GM03348 (cell line): ENCODE measurements at regions not wholly inside any gene's neighbourhood (a gene's known extent, or its start where the extent isn't known, plus 50 kb on each side); places are given as distances from the start of the nearest gene placed in this dataset.

Source experiments
- DNase-seq: peaks from one replicate; pipeline ENCODE4 v3.0.0; 2012; ENCODE audit warnings: low spot score

GRCh38 chrX:68927178-68927577 lies 98.4 kb downstream of the EFNB1 start:
- DNase-seq: no peak

- DNase-seq: no peak
Observed at GRCh38 chrX:68923147-68923546, 94.3 kb downstream of the EFNB1 start.

DNA sequence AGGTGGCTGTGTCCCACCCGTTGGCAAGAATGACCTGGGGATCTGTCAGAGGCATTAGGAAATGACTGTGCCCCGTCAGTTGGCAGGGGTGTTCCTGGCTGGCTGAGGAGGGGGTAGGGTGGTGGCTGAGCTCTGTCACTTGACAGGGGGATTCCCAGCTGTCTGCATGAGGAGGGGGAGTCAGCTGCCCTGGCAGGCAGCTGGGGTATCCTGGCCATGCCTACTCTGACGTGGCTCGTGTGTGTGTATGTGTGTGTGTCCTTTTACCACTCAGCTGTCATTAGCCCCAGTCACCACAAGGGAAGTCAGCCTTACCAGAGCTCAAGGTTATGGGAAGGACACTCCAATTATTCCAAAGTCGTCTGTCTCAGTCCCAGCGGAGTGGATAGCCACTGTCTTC lies 93.2 kb downstream of the EFNB1 start:
- no peak for DNase-seq

- no peak for DNase-seq
Observed at GRCh38 chrX:68920561-68920960, 91.7 kb downstream of the EFNB1 start.

DNA sequence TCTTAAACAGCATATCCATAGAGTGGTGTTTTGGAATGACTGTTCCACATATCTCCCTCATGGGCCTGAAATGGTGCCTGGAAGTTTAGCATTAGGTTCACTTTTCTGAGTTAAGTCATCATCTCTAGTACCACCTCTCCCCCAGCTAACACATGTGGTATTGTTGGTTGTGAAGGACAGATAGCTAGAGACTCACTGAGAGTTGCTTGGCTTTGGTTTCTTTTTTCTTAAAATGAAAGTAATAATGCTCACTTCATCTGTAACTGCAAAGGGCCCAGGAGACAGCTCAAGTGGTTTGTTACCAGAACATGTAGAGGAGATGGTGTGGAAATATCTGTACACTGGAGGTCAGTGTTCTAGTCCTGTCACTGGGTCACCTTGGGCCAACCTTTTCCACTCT lies 90.9 kb downstream of the EFNB1 start:
- DNase-seq: no peak

DNA sequence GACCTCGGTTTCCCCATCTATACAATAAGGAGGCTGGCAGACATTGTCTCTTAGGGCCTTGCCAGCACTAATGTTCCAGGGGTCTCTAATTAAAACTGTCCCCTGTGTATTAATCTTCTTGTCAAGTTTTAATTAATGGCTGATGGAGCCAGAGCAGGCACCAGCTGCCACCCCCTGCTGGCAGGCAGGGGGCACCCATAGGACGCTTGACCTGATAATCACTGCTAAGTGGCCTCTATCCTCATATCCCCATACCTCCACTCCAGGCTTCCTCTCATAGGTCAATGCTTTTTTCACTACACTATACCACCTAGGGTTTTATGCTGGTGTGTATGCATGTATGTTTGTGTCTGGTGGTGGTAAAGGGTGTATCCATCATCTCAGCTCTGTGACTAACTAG lies 89.4 kb downstream of the EFNB1 start:
- no peak for DNase-seq

- no peak for DNase-seq
Observed at GRCh38 chrX:68917799-68918198, 89.0 kb downstream of the EFNB1 start.

- no peak for DNase-seq
Observed at GRCh38 chrX:68916891-68917290, 88.1 kb downstream of the EFNB1 start.

GRCh38 chrX:68915778-68916177 lies 87.0 kb downstream of the EFNB1 start:
- no peak for DNase-seq

DNA sequence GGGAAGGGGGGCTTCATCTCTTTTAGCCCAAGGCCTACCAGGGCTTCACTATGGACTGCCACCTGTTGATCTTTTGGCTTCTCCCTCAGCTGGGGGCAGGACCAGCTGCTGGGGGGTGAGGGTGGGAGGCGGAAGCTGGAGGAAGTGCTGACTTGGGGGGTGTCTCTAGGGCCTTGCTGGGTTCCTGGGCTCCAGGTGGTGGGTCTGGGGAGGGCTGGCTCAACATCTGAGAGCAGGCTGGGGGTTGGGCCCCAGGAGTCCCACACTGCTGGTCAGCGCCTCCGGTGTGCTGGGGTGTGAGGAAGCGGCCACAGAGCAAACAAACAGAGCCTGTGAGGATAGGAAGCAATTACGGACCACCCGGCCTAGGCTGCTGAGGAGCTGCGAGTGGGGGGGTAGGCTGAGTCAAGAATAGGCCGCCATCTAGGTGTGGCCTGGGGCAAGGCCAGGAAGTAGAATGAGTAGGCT lies 85.7 kb downstream of the EFNB1 start:
- no peak for DNase-seq

GRCh38 chrX:68913249-68913547 lies 84.4 kb downstream of the EFNB1 start:
- DNase-seq: no peak

DNA sequence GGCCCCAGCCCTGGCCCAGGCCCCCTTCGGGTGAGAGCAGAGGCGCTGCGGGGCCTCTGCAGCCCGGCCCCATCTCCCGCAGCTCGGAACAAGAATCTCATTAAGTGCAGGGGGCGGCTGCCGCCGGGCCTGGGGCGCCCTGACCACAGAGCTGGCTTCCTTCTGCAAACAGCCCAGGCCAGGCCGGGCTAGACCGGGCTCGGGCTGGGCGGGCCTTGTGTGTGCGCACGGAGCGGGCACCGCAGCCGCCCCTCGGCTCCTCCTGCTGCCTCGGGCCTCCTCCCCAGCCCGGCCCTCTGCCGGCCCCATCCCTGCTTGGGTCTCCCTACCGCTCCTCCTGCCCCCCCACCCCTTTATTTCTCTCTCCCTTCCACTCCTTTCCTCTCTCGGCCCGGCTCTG lies 83.3 kb downstream of the EFNB1 start:
- DNase-seq: no peak

DNA sequence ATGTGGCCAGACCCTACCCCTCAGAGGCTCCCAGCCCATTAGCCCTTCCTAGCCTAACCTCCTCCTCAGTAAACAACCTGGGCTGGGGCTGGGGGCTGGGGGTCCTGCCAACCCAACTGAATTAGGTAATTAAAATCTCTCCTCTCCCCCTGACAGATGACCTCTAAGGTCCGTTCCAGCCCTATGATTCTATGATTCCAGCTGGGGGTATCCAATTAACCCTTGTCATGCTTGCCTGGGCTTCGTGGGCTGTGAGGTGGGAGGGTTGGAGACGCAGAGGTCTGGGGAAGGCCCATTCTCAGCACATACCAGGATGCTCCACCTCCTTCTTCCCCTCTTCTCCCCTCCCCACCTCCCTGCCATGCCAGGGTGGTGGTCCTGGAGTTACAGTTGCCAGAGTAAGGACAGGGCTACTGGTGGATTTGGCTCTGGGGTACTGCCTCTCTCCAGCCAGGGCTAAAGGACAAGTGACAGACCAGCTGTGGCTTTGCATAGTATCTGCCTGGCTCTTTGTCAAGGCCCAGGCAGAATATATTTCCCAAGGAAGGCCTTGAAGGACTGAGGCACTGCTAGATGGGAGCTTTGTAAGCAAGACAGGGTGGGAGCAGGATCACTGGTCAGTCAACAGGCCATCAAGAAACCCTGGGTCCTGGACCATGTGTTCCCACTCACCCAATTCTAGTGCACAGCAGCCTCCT lies 82.1 kb downstream of the EFNB1 start:
- no peak for DNase-seq

DNA sequence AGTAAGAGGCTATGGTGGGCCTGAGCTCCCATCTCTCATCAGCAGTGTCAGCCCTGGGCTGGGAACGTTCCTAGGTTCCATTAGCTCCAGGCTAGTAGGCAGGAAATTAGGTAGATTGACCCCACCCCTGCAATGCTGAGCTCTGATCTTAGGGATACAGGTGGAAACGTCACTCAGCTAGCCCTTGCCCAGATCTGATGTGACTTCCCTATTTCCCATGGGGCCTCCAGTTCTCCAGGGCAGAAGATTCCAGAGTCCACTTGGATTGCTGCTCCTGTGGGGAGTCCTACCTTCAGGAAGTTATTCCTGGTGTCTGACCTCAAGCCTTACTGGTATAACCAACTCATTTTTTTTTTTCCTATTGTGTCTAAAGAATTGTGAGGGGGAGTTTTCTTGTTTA lies 81.1 kb downstream of the EFNB1 start:
- no peak for DNase-seq

- DNase-seq: no peak
Observed at GRCh38 chrX:68908071-68908470, 79.2 kb downstream of the EFNB1 start.

GRCh38 chrX:68902706-68903504 lies 74.1 kb downstream of the EFNB1 start:
- no peak for DNase-seq

- no peak for DNase-seq
Observed at GRCh38 chrX:68901519-68901918, 72.7 kb downstream of the EFNB1 start.

DNA sequence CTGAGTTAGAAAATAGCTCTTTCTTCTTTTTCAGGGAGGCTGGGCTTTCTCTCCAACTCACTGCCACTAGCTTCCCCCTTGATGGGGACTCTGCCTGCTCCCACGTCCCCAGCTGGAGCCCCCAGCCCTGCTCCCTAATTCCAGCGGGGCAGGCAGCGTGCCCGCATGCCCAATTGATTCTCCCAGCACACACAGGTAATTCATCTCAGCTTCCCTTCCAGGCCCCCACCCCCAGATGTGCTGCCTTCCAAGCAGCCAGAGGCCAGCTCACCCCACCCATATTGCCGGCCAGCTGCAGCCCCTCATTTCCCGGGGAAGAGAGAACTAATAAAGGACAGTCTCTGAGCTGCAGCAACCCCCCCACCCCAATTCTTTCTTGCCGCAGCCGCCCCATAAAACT lies 69.8 kb downstream of the EFNB1 start:
- no peak for DNase-seq

- no peak for DNase-seq
Observed at GRCh38 chrX:68897118-68897945, 68.5 kb downstream of the EFNB1 start.

DNA sequence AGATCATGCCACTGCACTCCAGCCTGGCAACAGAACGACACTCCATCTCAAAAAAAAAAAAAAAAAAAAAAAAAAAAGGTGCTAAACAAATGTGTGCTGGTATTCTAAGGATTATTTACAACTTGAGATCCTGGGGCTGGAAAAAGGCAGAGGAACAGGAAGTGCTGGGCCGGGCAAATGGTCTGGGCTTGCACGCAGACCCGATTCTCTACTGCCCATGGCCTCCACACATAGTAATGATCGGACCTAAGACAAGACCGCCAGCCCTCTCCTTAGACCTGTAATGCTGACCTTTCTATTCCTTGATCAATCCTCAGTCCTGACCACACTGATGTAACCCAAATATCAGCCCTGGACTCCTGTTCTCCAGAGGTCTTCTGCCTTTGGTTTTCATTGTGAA lies 67.8 kb downstream of the EFNB1 start:
- no peak for DNase-seq

- no peak for DNase-seq
Observed at GRCh38 chrX:68895778-68896177, 67.0 kb downstream of the EFNB1 start.

GRCh38 chrX:68895341-68895755 lies 66.5 kb downstream of the EFNB1 start:
- DNase-seq: no peak
